GM21619 (cell line): ENCODE measurements at regions not wholly inside any gene's neighbourhood (a gene's known extent, or its start where the extent isn't known, plus 50 kb on each side); places are given as distances from the start of the nearest gene placed in this dataset.
"Not testable (repeated sequence)": the region's sequence is repeated elsewhere in the genome, so short reads cannot be mapped to it uniquely, and the experiment has no call there.

Experiments
- ATAC-seq: cut with Tn5 transposase; IDR thresholded peaks from one replicate; pipeline ENCODE4 v1.9.1; 2021; ENCODE audit not compliant: unreplicated experiment

GRCh38 chr4:12712648-12713339, 771.3 kb downstream of the RAB28 start:
- ATAC-seq, result no peak

GRCh38 chr4:12707381-12708175, 776.6 kb downstream of the RAB28 start:
- ATAC-seq, result no peak

GRCh38 chr4:12703036-12703435, 781.1 kb downstream of the RAB28 start:
- no peak for ATAC-seq

- ATAC-seq, result peak; percentile 54
Measured at GRCh38 chr4:12701384-12701783, 782.8 kb downstream of the RAB28 start.

GRCh38 chr4:12697970-12698369, 786.2 kb downstream of the RAB28 start:
- peak; percentile 42 for ATAC-seq

GRCh38 chr4:12692815-12693214, 791.3 kb downstream of the RAB28 start:
- ATAC-seq, result no peak

GRCh38 chr4:12691168-12691567, 793.0 kb downstream of the RAB28 start:
- ATAC-seq, result no peak

GRCh38 chr4:12689457-12689856, 794.7 kb downstream of the RAB28 start:
- no peak for ATAC-seq

GRCh38 chr4:12679217-12679616, 804.9 kb downstream of the RAB28 start:
- no peak for ATAC-seq

- no peak for ATAC-seq
Measured at GRCh38 chr4:12674184-12674583, 810.0 kb downstream of the RAB28 start.

GRCh38 chr4:12672303-12672702, 811.8 kb downstream of the RAB28 start:
- ATAC-seq, result no peak

- no peak for ATAC-seq
Measured at GRCh38 chr4:12658146-12658545, 826.0 kb downstream of the RAB28 start.

GRCh38 chr4:12651876-12652275, 832.3 kb downstream of the RAB28 start:
- ATAC-seq, result no peak

GRCh38 chr4:12645732-12646131, 838.4 kb downstream of the RAB28 start:
- no peak for ATAC-seq

GRCh38 chr4:12644261-12644660, 839.9 kb downstream of the RAB28 start:
- ATAC-seq, result no peak

GRCh38 chr4:12636191-12636590, 847.9 kb downstream of the RAB28 start:
- ATAC-seq, result no peak

GRCh38 chr4:12635629-12636028, 848.5 kb downstream of the RAB28 start:
- no peak for ATAC-seq

- peak; percentile 99 for ATAC-seq
Measured at GRCh38 chr4:12633053-12633651, 851.0 kb downstream of the RAB28 start.

GRCh38 chr4:12615822-12616221, 868.3 kb downstream of the RAB28 start:
- no peak for ATAC-seq

- ATAC-seq, result no peak
Measured at GRCh38 chr4:12612876-12613275, 871.3 kb downstream of the RAB28 start.

GRCh38 chr4:12609212-12609875, 874.8 kb downstream of the RAB28 start:
- ATAC-seq, result not testable (repeated sequence)
